T1000 (cell line): ENCODE measurements at regions not wholly inside any gene's neighbourhood (a gene's known extent, or its start where the extent isn't known, plus 50 kb on each side); places are given as distances from the start of the nearest gene placed in this dataset.
A peak's percentile ranks its signal among the peaks of the same experiment; 100 is the strongest.

Experiments used
- DNase-seq: peaks from one replicate; lab custom pipeline; 2025; ENCODE audit warnings: mixed read lengths; lab: John Stamatoyannopoulos, UW

DNA sequence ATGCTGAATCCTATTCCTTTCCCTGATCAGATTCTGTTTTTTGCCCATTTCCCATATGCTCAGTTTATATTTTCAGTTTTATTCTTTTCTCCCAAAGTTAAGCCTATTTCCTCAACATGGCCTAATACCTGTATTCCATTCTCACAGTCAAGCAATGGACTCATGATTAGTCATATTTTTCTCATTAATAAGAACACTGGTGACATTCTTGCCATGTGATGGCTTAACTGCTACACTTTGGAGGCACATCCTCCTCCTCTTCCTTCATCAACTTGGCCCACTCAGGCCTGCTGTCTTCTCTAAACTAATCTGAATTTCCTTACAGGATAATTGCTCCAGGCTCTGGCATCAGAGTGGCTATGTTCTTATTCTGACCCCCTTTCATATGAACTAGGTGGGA is 679.2 kb downstream of the NYAP2 start:
- DNase-seq: no peak

DNA sequence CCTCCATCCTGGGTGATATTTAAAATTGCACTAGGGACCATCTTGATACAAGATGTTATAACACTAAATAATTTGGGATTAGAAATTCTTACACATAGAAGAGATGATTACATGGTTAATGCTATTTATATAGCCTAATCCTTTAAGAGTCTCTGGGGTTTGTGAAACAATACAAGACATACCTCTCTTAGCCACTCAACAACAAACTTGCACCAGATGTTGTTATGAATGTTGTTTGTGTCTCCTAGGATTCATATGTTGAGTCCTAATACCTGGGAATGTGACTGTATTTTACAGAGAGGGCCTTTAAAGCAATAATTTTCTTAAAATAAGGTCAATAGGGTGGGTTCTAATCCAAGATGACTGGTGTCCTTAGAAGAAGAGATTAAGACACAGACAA is 678.3 kb downstream of the NYAP2 start:
- no peak for DNase-seq

DNA sequence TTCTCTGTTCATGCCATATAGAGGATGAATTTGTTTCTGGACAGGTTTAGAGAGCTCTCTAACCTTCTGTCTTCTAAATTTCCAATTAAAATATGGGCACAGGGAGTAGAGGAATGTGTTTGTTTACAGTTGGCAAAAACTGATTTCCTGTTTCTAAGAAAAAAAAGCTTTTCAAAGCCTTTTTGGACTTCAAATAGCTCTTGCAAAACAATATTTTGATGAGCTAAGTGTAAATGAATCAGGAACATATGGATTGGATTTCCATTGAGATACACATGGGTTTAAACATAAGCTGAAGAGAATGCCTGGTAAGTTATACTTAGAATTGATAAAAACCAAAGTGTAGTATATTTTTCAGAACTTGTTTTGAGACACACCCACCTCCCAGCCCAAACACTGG is 677.5 kb downstream of the NYAP2 start:
- no peak for DNase-seq

DNA sequence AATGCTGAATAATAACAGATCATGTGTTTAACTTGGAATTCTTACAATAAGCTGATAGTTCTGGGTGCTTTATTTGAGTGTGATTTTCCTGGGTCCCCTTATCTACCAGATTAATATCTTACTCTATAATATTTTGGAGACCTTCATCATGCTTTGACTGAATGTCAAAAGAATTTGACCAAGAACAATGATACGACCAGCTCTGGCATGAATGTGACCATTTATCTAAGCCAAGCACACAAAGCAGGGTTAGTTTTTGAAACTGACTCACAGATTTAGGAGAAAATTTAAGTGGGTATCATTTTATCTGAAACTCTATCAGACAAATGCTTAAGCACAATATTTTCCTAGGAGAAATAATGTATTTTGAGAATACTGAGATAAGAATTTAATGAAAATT is 677.0 kb downstream of the NYAP2 start:
- no peak for DNase-seq

DNA sequence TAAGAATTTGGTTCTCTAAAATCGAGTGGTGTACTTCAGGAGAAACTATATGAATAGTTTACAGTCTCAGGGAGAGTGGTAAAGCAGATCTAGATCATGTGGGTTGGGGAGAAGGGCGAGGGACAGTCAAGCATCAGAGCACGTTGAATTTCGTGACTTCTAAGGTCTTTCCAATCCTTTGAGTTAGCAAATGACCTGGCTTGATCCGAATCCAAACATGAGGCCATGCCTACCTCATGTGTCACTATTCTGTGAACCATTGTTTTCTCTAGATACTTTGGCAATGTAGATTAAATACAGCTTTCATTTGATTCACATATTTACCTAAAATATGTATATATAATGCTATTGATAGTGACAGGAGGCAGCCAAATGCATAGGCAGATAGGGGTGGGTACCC is 674.9 kb downstream of the NYAP2 start:
- no peak for DNase-seq

DNA sequence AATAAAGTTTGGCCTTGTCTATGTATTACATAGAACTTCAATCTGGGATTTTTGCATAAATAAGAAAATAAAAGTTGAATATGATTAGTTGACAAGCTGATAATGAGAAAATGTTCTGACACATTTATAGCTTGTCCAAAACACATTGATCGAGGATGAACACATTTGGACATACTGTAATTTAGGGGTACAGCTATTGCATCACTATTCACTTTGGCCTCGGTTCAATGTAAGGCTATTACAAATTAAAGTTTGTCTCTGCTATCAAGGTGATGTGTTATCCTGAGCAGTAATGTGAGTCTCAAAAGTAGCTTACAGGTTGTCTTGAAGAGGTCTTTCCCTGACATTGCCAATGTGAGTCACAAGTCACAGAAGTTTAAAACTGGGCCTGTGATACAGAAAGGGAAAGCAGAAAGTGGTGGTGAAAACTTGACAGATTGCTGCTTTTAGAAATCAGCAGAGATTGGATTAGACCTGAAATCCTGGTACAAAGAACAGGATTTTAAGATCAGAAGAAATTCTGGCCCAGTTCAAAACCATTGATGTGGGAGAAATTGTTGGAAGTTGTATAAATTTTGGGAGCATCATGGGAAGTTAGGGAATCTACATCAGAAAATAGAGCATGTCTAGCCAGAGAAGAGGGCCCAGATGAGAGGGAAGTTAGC is 674.1 kb downstream of the NYAP2 start:
- DNase-seq: no peak

DNA sequence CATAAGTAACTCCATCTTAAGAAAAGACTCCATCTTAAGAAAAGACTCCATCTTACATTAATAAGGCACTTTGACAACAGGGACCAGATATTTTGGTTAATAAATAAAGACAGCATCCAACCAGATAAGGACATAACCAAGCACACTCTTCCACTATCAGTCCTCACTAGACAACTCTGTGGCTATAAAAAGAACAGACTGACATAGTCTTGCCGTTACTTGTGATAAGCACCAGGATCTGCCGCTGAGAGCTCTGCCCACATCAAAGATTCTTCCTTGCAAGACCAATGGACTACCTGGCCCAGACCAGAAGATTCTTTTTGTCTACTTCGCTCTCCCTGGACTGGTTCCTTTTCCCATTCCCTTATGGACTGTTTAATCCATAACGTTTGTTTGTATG is 667.4 kb downstream of the NYAP2 start:
- DNase-seq: no peak

DNA sequence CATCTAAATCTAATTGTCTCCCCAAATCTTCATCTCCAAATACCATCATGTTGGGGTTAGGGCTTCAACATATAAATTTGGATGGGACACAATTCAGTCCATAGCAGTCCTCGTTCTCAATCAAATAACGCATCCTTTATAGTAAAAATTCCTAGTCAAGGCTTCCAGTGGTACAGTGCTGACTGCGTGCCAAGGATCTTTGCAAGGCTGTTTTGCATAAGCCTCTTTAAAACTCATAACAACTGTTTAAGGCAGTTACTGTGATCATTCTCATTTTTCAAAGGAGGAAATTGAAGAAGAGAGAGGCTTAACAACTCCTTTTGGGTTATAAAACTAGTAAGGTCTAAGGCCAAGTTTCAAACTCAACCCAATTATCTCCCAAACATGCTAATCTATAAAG is 666.9 kb downstream of the NYAP2 start:
- no peak for DNase-seq

DNA sequence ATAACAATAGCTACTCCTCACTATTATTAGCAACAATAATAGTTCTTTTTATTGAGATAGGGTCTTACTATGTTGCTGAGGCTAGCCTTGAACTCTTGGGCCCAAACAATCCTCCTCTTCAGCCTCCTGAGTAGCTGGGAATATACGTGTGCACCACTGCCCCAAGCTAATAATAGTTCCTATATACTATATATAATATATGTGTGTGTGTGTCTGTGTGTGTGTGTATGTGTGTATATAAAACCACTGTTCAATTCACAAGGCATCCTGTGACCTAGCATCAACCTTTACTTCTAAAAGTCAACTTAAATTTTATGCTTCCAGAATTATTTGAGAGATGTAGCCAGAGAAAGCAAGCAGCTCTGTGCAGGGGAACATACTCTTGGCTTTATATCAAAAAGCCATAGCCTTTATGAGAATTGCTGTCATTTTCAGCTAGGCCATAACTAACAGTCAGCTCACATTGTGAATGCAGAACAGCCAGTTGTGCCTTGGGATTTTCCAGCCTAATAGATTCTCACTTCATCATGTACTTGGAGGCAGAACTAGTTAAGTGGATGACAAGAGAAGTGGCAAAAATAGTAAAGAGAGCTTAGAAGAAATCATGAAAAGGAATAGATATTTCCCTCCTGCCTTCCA is 665.5 kb downstream of the NYAP2 start:
- no peak for DNase-seq

DNA sequence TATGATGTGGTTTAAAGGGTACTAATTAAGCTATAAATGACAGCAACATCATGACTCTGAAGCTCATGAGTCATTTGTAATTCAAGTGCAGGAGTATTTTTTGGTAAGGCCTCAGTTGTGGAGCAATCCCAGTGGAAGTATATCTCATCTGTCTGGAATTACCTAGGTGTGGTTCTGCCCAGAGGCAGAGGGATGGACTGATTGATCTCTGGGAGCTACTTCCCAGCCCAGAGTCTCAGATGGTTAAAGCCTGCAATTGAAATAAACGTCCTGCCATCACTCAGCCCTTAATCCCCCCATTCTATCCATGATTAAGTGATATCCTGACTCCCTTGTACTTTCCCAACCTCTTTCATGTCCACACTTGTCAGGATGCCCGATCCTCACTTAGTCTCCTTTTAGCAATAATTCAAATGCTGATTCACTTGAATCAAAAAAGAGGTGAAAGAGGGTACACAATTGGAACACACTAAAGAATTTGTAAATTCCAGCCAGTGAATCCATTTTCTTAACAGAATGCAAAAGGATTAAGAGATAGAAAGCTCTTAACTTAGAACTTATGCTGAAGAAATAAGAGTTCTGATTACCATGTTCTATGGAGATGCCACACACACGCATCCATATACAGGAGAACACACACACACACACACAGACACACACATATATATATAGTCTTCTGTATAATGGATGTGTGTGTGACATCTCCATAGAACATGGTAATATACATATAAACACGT is 664.4 kb downstream of the NYAP2 start:
- DNase-seq: peak; percentile 33

DNA sequence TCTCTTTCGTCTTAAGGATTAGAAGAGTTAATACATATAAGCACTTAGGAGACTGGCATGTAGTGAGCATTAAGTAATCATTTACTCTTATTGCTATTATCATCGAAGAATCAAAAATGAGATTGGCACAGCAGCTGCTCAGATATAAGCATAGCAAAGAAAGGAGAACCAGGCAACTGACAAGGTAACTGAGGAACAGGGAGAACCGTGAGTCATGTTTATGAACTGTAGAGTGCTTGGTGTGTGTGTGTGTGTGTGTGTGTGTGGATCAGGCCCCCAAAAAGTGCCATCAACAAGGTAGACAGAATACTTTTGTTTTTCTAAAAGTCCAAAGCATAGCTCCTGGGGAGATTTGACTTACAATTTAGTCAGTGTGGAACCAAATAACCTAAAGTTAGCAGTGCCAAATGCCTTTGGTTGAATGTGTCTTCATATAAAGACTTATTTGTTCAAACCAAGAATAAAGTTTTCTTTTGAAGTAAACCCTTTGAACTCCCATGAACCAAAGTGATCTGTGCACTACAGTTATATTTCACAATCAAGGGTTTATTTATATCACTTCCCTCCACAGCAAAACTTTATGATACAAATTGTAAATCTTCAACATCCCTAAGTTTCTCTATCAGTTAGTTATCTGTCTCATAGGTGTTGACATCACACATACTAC is 660.6 kb downstream of the NYAP2 start:
- DNase-seq: no peak

DNA sequence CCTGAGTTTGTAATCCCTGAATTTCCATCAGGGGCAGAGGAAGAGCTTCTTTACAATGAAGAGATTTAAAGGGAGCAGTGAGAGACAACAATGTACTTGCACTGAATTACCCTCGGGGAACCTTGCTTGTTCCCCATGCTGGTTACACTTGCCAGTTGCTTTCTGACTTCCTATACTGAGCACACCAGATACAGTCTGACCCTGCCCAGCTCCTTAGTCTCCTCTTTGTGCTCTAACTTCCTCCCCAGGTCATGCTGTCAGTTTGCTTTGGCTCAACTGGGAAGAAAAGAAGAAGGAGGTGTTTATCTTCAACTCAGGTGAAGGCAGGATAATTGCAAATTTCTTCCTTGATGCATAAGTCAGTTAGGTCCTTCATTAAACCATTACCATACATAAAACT is 658.4 kb downstream of the NYAP2 start:
- DNase-seq: no peak

DNA sequence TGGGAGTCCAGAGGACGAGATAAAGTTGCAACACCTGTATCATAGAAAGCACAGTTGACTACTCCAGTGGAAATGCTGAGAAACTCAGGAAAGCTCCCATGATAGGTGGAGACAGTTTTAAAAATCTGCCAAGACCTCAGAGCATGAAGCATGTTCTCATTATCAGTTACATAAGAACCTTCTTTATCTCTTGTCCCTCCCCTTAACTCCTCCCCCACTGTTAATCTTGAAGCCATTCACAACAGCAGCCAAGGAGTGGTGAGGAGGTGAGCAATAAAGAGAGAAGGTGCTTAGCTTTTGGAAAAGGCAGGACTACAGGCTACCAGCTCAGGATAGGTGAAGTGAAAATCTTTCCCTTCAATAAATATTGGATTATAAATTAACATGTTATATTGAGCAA is 657.9 kb downstream of the NYAP2 start:
- DNase-seq: no peak

DNA sequence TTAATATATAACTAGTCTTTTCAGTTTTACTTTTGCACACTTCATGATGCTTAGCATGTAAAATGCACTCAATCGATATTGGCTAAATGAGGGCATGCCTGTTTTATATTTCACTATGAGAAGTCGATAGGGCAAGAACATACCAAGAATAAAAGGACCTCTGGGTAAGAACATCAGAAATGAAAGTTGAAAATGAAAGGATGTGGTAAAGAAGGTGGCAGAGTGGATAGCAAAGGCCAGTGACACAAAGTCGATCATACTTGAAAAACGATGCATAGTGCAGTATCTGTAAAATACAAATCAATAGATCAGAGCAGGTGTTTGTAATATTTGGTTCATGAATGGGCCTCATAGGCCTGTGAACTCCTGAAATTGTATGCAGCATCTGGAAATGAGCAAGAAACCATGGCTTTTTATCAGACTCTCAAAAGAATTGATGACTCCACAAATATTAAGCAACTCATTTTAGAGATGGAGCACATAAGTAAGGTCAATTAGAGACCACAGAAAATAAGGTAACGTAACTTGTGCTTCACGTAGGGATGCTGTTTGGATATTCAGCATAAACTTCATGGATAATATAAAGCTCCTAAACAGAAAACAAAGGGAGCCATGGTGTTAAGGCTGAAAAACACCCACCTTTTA is 653.4 kb downstream of the NYAP2 start:
- no peak for DNase-seq

DNA sequence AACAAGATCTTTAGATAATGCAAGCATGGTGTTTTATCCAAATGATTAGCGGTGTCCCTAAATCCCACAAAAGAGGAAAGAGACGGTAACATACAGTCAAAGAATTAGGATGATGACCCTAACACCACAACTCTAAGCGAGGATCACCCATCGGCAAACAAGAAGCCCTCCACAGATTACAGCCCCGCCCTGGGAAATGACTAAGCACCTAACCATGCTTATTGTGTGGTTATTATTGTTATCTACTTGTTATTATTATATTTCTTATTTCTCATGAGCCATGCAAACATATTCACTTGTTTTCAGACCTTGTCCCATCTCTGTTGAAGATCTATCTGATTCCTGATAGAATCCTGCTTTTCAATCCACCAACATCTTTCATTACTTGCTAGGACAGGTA is 651.3 kb downstream of the NYAP2 start:
- no peak for DNase-seq

DNA sequence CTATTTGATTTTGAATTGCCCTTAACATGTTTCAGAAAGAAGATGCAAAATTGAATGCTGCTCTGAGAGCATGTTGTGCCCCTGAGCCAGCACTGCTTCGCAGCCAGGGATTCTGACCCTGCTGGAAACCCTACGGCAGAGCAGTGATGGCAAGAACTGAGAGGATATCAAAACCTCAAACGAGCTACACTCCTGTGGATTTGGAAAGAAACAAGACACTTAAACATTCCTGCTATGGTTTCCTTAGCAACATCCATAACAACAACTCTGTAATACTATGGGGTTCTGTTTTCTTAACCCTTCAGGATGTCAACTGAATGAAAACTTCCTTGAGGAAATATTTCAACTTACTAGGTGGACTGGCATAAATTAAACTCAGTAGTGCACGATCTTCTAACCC is 649.1 kb downstream of the NYAP2 start:
- DNase-seq: no peak

DNA sequence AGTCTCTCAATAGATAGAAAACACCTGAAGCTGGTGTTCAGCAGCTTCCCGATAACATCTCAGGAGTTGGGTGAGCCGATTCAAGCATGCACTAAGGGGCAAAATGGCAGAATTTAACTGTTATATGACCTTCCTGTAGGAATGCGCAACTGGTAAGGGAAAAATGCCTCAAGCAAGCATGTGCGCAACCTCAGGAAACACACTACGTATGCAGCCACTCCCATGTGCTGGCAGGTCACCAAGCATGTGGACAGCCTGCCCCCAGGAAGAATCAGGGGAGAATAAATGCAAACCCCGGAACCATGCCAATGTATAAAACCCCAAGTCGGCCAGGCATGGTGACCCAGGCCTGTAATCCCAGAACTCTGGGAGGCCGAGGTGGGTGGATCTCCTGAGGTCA is 645.6 kb downstream of the NYAP2 start:
- DNase-seq: no peak

DNA sequence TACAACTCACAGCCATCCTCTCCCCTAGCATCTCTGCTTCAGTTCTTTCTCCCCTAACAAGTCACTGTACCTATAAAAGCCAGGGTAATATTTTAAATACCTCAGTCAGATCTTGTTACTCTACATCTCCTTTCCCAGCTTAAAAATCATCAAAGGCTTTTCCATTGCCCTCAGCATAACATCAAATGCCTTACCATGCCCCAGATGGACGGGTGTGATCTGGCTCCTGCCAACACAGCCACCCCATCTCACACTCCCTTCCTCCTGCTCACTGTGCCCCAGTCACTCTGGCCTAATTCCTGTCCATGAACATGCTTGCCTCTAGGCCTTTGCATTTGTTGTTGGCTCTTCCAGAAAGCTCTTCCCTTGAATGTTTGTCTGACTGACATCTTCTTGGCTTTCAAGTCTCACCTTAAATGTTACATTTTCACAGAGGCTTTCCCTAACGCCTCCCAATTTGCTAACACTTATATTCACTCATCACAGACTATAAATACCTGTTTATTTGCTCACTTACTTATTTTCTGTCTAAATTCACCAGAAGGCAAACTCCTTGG is 640.9 kb downstream of the NYAP2 start:
- DNase-seq: no peak

DNA sequence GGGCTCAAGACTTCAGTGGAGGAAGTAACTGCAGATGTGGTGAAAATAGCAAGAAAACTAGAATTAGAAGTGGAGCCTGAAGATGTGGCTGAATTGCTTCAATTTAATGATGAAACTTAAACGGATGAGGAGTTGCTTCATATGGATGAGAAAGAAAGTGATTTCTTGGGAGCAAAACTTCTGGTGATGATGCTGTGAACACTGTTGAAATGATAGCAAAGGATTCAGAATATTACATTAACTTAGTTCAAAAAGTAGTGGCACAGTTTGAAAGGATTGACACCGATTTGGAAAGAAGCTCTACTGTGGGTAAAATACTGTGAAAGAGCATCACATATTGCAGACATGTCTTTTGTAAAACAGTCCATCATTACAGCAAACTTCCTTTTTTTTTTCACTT is 638.0 kb downstream of the NYAP2 start:
- no peak for DNase-seq

DNA sequence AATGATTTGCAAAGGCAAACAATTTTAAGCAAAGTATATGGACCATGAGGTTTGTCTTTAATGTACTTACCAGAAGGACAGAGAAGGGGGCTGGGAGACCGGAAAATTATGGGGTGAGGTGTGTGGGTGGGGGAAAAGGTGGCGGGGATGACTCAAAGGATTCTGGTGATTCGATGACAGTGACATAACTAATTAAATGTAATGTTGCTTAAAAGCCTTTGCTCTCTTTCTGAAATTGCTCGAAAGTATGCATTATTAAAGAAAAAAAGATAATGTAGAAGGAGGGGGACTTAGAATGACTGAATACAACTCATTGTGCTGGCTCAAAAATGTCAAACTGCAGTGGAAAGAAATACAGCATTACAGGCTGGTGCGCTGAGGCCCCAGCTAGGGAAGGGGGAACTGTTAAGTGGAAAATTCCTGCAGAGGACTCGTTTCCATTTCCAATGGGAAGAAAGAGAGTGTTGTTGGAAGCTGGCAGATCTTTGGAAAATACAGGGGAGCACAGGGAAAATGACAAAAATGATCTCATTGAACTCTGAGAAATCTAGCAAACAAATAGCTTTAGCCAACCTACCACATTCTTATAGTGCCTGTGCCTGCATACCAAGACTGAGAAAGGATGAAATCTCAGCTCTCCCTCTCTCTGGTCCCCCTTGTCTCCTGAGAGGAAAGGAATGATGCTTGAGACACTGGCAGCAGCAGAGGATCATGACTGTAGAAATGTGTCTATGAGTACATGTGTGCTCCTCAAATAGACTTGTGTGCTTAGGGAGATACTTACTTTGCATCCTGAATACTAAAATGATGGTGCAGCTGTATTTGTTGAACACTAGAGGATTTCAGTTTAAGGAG is 632.4 kb downstream of the NYAP2 start:
- DNase-seq: no peak
